ENCODE measurements at regions not wholly inside any gene's neighbourhood (a gene's known extent, or its start where the extent isn't known, plus 50 kb on each side); places are given as distances from the start of the nearest gene placed in this dataset.

DNA sequence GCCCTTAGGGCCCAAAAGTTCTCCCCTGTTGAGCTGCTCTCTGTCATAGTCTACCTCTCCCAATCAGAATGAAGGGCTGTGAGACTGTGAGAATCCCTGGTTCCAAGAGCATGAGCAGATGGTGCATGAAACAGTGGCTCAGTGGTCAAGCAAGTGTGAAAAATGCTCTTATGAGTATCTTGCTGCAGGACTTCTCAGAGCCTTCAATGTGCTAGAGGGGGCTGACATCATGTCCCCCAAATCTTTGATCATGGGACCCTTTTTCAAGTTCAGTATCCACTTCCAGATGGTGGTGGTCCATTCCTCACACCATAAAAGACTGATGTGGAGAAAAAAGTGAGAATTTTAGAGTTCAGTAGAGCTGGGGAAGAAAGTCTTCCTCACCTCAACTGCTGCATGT, 265.3 kb upstream of the HABP2 start:
- no peak for DNase-seq (ENCODE audit: low read depth in 2 of 2, low spot score in 1 of 2)

DNA sequence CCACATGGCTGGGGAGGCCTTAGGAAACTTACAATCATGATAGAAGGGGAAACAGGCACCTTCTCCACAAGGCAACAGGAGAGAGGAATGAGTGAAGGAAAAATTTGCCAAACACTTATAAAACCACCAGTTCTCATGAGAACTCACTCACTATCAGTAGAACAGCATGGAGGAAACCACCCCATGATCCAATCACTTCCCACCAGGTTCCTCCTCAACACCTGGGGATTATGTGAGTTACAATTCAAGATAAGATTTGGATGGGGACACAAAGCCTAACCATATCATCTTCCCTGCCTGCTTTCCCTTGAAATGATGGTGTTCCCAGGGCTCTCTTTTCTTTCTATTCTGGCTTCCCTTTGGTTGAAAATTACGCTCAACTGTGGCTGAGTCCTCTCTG, 262.7 kb upstream of the HABP2 start:
- DNase-seq (ENCODE audit: low read depth in 2 of 2, low spot score in 1 of 2): no peak

DNA sequence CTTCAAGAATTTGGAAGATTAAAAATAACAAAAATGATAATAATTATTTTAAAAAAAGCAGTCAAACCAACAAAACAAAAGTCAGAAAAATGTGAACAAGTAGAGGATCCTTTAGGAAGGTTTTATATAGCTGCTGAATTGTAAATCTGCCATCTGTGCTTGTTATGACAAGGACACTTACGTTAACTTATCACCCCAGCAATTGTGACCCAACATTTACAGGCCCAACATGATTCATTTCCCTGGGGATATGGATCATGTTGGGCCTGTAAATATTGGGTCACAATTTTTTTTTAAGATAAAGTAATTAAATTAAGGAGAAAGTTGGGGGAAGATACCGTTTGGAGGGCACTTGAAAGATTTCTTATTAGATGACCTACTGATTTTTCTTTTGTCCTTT, 261.4 kb upstream of the HABP2 start:
- no peak for DNase-seq (ENCODE audit: low read depth in 2 of 2, low spot score in 1 of 2)

DNA sequence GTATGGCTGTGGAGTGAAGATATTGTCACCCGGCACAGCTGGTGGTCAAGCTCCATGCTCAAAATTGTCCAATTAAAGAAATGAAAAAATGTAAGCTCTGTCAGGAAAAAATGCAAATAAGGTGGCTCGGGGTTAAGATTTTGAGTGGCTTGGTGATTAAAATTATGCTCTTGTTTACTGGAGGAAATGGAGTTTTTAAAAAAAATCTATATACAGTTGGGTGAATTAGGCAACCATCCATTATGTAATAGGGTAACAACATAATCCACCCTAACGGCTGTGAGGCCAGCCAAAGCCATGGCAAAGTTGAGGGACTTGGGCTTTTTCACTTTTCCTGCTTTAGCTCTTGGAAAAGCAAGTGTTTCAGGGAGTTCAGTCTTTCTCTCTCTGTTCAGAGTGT, 260.8 kb upstream of the HABP2 start:
- DNase-seq (ENCODE audit: low read depth in 2 of 2, low spot score in 1 of 2): no peak

DNA sequence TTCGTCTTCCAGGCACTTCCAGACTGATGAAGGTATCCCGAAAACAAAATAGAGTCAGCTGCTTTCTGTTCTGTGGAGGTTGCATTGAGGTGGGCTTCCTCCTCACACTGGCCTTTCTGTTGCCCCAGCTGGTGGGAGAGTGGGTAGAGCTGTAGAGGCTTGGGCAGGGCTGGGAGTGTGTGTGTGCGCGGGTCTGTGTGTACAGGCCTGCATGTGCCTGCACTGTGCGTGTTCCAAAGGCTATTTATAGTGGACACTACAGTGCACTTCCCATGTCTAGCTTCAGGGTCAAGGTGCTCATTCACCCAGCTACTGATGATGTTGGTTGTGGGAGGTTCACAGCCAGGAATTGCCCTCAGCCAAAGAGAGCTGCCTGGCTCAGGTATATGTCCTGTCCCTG, 260.1 kb upstream of the HABP2 start:
- no peak for DNase-seq (ENCODE audit: low read depth in 2 of 2, low spot score in 1 of 2)

DNA sequence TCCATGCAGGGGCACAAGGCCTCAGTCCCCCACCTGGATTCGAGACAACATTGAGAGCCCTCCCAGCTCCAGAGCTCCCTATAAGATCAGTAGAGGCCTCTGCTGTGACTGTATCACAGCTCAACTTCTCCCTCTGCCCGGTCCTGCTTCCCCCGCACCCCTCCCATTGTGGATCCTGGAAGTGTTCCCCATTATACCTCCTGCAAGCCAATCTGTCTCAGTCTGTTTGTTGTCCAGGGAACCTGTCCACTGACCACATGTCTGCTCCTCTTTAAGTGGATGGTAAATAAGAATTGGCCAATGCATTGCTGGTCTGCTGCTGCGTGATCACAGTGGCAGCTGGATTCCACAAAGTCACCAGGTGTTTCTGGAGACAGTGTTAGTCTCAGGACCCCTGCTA, 259.7 kb upstream of the HABP2 start:
- no peak for DNase-seq (ENCODE audit: low read depth in 2 of 2, low spot score in 1 of 2)

DNA sequence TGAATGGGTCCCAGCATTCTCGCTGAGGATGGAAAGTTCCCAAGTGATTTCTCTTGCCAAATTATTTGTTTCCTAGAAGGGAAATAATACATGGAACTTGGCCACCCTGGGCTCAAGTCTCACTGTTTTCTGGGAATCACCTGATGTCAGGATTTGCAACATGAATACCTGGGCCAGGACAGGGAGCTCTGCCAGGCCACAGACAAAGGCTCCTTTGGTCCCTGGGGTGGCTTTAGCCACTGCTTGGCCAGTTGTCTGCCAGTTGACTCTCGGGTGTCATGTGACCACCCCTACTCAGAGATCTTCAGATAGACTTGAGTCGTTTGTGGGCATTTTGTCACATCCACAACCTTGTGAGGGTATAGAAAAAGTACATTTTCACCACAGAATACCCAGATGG, 258.0 kb upstream of the HABP2 start:
- no peak for DNase-seq (ENCODE audit: low read depth in 2 of 2, low spot score in 1 of 2)

DNA sequence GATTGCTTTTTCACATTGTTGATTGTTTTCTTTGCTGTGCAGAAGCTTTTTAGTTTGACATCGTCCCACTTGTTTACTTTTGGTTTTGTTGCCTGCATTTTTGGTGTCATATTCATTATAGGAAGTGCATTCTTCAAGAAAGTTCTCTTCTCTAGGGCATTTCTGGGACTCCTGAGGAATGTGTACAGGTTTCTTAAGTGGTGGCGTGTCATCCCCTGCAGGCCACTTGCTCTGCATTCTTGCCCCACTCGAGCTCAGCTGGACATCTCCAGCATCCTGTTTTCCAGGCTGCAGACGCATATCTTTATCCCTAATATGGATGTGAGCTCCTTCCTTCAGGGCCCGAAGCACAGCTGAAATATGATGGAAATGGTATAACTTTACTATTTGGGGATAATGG, 255.6 kb upstream of the HABP2 start:
- no peak for DNase-seq (ENCODE audit: low read depth in 2 of 2, low spot score in 1 of 2)

DNA sequence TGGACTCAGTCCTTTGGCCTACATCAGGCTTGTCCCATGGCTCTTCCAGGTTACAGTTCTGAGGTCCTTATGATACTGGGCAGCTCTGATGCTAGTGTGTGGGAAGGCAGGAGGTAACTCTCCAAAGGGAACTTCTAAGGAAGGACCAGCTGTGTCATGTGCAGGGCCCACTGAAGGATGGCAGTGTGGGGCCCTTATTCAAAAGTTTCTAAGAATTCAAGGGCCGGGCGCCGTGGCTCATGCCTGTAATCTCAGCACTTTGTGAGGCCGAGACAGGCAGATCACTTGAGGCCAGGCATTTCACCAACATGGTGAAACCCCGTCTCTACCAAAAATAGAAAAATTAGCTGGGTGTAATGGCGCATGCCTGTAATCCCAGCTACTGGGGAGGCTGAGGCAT, 254.2 kb upstream of the HABP2 start:
- DNase-seq (ENCODE audit: low read depth in 2 of 2, low spot score in 1 of 2): no peak

DNA sequence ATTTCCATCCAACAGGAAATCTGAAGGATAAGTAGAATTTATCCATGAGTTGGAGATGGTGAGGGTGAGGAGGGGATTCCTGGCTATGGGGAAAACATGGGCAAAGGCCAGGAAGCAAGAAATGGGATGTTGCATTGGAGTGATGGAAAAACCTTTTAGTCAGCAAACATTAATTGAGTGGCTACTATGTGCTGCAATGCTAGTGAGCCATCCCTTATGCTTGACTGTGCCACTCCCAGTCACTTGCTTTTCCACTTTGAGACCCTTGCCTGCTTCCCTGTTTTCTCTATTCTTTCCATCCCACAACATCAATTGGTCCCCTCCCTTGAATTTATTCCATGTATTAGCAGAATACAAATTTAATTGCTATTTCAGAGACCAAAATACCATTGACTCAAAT, 252.7 kb upstream of the HABP2 start:
- DNase-seq (ENCODE audit: low read depth in 2 of 2, low spot score in 1 of 2): no peak

DNA sequence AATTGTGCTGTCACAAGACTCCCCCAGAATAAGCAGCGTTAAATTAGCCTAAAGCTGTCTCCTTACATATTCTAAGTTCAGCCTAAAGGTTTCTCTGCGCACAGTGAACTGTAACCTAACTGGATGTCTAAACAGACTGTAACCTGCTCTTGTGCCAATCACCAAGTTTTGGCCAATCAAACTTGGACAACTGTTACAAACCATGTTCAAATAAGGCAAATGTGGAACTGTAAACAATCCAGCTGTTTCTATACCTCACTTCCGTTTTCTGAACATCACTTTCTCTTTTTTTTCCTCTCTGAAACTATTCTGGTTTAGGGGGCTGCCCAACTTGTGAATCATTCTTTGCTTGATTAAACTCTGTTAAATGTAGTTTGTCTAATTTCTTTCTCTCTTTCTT, 252.2 kb upstream of the HABP2 start:
- no peak for DNase-seq (ENCODE audit: low read depth in 2 of 2, low spot score in 1 of 2)

DNA sequence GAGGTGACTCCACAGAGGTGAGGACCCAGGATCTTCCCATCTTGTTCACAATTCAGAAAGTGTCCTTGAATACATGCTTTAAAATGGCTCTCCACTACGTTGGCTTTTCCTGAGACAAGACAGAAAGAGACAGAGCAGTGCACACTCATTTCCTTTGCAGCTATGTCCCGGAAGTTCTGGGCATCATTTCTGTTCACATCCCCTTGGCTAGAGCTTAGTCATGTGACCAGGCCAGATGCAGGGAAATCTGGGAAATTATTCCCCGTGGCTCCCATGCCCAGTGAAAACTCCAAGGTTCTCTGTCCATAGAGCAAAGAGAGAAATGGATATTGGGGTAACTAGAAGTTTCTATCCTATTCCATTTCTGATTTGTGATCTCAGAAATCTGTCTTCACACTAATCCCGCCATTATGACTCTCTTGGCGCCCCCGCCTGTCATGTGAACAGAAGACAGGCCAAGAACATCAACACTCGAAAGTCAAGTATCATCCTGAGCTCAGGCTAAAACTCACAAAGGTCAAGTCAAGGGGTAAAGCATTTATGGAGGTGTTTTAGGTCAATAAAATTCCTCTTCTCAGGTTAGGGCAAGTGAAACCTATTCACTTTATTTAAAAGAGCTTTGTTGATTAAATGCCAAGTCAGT, 251.4 kb upstream of the HABP2 start:
- no peak for DNase-seq (ENCODE audit: low read depth in 2 of 2, low spot score in 1 of 2)

DNA sequence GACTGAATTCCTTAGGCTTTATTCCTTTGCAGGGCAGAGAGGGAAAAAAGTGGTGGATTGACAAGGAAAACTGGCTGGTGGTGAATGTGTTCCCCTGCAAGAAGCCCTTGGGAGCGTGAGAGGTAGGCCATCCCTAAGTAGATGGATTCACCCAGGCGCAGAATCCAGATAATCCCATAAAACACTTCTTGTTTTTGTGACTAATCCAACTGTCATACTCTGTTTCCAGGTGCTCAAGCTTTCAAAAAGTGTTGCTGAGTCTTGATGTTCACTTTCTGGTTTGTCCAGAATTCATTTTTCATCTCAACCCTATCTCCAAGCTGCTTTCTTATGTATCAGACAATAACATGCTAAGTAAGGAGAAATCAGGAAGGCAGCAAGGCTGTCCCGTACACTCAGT, 250.8 kb upstream of the HABP2 start:
- DNase-seq (ENCODE audit: low read depth in 2 of 2, low spot score in 1 of 2): no peak

DNA sequence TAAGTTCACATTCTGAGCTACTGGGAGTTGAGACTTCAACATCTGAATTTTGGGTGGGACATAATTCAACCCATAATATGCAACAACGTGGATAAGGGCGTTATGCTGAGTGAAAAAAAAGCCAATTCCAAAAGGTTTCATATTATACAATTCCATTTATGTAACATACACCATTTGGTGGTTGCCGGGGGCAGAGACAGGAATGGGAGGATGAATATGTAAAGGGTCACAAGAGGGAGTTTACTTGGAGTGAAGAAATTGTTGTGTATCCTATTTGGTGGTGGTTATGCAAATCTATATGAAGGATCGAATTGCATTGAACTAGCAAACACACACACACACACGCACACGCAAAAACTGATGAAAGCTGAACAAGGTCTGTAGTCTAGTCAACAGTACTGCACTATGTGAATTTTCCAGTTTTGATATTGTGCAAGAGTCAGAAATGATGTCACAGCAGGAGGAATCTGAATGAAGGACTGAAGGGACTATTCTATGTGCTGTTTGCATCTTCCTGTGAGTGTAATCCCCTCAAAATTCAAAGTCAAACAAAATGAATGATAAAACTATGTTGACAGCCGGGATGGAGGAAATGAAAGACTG, 249.2 kb upstream of the HABP2 start:
- DNase-seq (ENCODE audit: low read depth in 2 of 2, low spot score in 1 of 2): no peak

DNA sequence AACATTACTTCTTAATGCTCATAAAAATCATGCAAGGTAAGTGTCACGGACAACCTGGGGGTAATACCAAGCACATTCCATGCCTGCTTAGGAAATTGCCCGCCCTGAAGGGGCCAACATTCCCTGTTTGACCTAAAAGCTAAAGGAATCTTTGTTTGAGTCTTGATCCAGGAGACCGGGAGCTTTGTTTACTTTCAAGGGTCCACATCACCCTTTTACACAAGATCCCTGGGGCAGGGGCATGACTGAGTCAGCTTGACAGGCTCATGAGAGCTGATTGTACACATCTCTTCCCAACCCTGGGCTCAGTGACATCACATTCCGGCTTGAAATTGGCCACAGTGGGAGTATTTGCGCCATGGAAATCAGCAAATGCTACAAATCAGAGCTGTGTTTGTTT, 248.1 kb upstream of the HABP2 start:
- DNase-seq (ENCODE audit: low read depth in 2 of 2, low spot score in 1 of 2): no peak

DNA sequence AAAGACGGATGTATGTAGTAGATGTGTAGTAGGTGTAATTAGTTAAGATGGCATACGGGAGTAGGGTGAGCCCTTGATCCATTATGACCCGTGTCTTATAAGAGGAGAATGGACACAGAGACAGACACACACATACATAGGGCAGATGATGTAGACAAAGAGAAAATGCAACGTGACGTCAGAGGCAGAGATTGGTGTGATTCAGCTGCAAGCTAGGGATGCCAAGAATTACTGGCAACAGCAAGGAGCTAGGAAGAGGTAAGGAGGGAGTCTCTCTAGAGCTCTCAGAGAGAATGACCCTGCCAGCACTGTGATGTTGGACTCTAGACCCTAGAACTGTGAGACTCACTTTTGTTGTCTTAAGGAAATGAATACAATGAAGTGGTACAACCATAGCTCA, 247.0 kb upstream of the HABP2 start:
- no peak for DNase-seq (ENCODE audit: low read depth in 2 of 2, low spot score in 1 of 2)

DNA sequence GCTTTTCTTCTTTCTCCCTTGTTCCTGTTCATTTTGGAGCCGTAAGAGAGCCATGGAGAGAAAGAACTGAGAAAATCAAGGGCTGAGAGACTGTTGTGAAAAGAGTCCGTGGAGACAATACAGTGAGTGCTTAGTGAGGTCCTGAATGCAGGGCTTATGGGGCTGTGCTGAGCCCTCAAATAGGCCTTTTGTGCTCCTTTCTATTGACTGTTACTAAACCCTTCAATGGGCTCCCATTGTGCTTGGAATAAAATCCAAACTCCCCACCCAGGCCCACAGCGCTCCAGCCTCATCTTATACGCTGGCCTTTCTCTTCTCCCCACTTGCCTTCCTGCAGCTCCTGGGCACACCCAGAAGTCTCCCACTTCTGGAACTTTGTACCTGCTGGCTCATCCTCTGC, 243.1 kb upstream of the HABP2 start:
- DNase-seq (ENCODE audit: low read depth in 2 of 2, low spot score in 1 of 2): no peak

DNA sequence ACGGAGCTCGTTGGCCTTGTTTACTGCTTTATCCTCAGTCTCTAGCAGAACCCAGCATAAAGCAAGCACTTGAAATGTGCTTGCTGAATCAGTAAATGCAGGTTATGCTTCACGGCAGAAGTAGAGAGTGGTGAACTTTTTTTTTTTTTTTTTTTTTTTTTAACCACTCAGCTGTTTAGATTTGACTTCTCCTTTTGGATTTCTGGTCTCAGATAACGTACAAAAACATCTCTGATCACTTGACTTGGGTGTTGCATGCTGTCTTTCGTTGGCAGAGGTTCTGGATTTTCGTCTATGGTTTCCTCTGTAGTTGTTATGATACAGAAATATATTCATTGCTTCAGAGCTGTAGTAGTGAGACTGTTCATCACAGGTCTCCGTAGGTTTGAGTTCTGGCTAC, 242.5 kb upstream of the HABP2 start:
- DNase-seq (ENCODE audit: low read depth in 2 of 2, low spot score in 1 of 2): no peak

DNA sequence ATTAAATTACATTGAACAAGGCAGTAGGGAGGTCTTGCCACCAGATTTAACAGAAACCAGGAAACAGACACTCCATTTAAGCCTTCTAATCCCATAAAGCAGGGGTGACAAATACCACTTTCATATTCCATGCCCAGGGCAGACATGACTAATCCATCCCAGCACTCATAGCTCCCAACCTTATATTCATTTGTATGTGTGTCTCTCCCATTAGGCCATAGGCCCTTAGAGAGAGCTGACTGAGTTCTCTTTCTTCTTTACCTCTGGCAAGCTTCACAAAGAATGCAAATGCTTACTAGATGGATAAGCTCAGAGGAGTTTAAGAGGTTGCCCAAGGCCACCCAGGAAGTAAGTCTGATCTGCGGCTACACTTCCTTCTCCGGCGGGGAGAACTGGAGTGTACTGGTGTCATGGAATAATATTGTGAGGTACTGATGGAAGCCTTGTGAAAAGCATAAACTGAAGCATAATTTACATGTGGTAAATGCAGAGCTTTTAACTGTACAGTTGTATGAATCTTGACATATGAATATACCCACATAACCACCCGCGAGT, 239.7 kb upstream of the HABP2 start:
- DNase-seq (ENCODE audit: low read depth in 2 of 2, low spot score in 1 of 2): no peak

DNA sequence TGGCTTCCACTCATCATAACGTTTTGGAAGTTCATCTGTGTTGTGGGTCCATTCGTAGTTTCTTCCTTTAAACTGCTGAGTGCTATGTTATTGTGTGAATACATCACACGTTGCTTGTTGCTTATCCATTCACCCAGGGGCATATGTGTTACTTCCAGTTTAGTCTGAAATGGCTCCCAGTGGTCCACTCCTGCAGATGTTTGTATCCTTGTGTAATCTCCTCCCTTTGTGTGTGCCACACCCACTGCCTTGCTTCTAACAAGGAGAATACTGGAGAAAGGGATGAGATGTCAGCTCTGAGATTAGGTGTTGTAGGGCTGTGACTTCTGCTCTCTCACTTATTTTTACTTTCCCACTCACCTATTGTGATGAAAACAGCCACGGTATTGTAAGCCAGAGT, 239.1 kb upstream of the HABP2 start:
- DNase-seq (ENCODE audit: low read depth in 2 of 2, low spot score in 1 of 2): no peak

DNA sequence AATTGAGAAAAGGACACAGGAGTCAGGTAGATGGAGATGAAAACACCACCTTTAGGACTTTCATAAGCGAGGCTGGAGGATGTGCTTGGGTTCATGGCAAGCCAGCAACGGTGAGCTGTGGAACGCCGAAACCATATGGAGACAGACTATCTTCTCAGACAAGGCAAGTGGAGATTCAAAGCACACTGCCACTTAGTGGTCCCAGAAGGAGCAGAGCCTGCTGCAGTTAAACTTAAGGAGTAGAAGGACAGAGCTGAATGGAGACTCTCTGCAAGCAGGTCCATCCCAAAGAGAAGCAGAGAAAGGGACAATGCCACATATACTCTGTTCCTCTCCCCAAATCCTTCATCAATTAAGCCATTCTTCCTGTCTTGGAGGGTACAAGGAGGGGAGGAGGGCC, 236.3 kb upstream of the HABP2 start:
- DNase-seq (ENCODE audit: low read depth in 2 of 2, low spot score in 1 of 2): no peak

DNA sequence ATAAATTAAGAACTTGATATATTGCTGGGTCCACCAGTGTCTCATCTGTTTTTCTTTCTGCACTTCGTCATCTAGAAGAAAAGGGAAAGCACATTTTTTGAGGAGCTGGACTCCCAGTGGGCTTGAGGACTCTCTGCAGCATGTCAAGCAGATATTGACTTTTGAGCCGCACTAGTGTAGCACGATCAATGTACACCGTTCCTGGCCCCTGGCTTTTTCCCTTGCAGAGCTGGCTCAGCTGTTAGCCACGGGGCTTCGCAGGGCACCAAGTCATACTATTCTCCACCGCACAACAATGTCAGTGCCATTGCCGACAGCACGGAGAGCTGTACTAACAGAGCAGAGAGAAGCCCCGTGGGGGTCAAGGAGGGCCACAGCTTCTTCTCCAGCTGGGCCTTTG, 235.4 kb upstream of the HABP2 start:
- no peak for DNase-seq (ENCODE audit: low read depth in 2 of 2, low spot score in 1 of 2)

DNA sequence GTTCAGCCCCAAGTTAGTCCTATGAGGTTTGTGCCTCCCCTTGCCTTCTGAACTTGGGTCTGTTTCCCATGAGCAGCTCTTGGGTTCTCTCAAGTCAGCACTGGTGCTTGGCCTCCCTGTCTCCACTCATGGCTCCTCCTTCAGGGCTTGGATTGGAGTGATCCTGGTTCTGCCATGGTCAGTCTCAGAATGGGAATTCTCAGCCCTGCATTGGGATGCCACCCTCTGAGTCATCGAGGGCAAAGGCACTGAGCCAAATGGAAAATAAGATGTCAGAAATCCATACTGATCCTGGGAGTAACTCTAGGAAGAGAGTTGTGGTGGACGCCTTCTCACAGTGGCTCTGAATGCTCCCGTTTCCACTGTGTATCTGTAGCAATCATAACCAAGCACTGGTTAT, 233.4 kb upstream of the HABP2 start:
- DNase-seq (ENCODE audit: low read depth in 2 of 2, low spot score in 1 of 2): no peak

All from stimulated activated CD8-positive, alpha-beta memory T cell treated with anti-CD3 and anti-CD28 coated beads, Interleukin-4, amount 100 ng/mL, for 4 hours (primary cell).